ENCODE measurements at regions not wholly inside any gene's neighbourhood (a gene's known extent, or its start where the extent isn't known, plus 50 kb on each side); places are given as distances from the start of the nearest gene placed in this dataset.

- TF ChIP-seq, protein P1, sequence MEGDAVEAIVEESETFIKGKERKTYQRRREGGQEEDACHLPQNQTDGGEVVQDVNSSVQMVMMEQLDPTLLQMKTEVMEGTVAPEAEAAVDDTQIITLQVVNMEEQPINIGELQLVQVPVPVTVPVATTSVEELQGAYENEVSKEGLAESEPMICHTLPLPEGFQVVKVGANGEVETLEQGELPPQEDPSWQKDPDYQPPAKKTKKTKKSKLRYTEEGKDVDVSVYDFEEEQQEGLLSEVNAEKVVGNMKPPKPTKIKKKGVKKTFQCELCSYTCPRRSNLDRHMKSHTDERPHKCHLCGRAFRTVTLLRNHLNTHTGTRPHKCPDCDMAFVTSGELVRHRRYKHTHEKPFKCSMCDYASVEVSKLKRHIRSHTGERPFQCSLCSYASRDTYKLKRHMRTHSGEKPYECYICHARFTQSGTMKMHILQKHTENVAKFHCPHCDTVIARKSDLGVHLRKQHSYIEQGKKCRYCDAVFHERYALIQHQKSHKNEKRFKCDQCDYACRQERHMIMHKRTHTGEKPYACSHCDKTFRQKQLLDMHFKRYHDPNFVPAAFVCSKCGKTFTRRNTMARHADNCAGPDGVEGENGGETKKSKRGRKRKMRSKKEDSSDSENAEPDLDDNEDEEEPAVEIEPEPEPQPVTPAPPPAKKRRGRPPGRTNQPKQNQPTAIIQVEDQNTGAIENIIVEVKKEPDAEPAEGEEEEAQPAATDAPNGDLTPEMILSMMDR (IDR thresholded peaks at IDR 0.05): peak in 4 of 6 experiments; percentile 18 to 49 (median 28)
- TF ChIP-seq POLR2A (IDR thresholded peaks at IDR 0.05): no peak
Measured at GRCh38 chr6:168132531-168133167, 53.6 kb upstream of the FRMD1 start.
